T-helper 17 cell (primary cell): ENCODE measurements at regions not wholly inside any gene's neighbourhood (a gene's known extent, or its start where the extent isn't known, plus 50 kb on each side); places are given as distances from the start of the nearest gene placed in this dataset.

Source experiments
- ATAC-seq: fragments of 150-1000 bp; cut with Tn5 transposase; 2 replicates; pipeline ENCODE4 v1.10.0; 2021; ENCODE audit warnings: mild to moderate bottlenecking, moderate library complexity
- DNase-seq, 3 donors: peaks; one replicate each; pipeline versions ENCODE4 v3.0.0 to v3.0.0-alpha.2; 2020 to 2021
- H3K9me3 ChIP-seq: one replicate; pipeline ENCODE4 v1.7.0; 2013; ENCODE audit warnings: low read length, mild to moderate bottlenecking; ENCODE audit not compliant: control insufficient read depth, poor library complexity, severe bottlenecking
- H3K27ac Mint-ChIP-seq: one replicate; pipeline ENCODE4 v1.8.0; 2022; ENCODE audit warnings: mild to moderate bottlenecking, moderate library complexity, mixed read lengths
- H3K27me3 Mint-ChIP-seq: one replicate; pipeline ENCODE4 v1.8.0; 2022; ENCODE audit warnings: mixed read lengths
- H3K36me3 Mint-ChIP-seq: one replicate; pipeline ENCODE4 v1.8.0; 2022; ENCODE audit warnings: low read depth, mixed read lengths
- H3K4me1 Mint-ChIP-seq: one replicate; pipeline ENCODE4 v1.8.0; 2022; ENCODE audit warnings: mild to moderate bottlenecking, mixed read lengths
- H3K4me3 Mint-ChIP-seq: one replicate; pipeline ENCODE4 v1.8.0; 2022; ENCODE audit warnings: mild to moderate bottlenecking, moderate library complexity, mixed read lengths

DNA sequence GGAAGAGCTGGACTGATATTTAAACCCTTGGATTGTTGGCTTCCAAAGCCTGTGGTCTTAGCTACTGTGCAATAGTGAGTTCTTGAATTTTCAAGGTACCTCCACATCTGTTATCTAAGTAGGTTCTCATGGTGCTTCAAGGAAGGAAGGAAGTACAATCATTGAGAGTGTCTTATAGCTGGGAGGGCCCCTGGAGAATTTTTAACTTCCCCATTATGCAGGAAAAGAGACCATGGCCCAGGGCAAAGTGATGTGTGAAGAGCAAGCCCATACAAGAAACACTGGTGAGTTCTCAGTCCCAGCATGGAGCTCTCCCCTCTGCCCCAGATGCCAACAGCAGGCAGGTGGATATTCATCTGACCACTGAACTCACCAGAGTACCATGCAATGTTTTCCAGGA, 169.0 kb upstream of the IRX6 start:
- Mint-ChIP-seq H3K36me3 (no peaks in the 10 kb centered on the region), H3K4me1 (no peaks in the 10 kb centered on the region), H3K4me3 (no peak overlapping the region), H3K27me3 (peaks cover 8% of the 10 kb centered on the region), H3K27ac (no peak overlapping the region)
- no peak for ATAC-seq
- DNase-seq, result no peak
- H3K9me3 ChIP-seq, result no peaks in the 10 kb centered on the region

- H3K27ac Mint-ChIP-seq, result no peak overlapping the region
- ATAC-seq, result no peak
- no peaks in the 10 kb centered on the region for H3K9me3 ChIP-seq
- no peak overlapping the region for H3K4me3 Mint-ChIP-seq
- no peaks in the 10 kb centered on the region for H3K36me3 Mint-ChIP-seq
- H3K4me1 Mint-ChIP-seq, result no peaks in the 10 kb centered on the region
- peaks cover 8% of the 10 kb centered on the region for H3K27me3 Mint-ChIP-seq
- DNase-seq, result no peak
Observed at GRCh38 chr16:55155815-55156214, 168.2 kb upstream of the IRX6 start.

DNA sequence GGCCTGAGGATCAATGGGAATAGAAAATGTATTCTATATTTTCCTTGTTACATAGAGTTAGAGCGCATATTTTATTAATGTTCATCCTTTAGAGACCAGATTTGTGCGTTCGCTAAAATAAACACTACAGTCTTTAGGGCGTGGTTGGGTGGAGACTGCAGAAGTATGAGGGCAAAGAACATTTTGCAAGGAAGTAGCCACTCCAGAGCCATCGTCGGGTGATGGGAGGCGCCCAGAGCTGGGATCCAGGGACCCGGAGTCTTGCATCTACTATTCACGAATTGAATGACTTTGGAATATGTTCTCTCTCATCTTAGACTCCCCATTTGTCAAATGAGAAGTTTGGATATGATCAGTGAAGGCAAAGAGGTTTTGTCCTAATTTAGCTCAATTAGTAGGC, 154.2 kb upstream of the IRX6 start:
- Mint-ChIP-seq H3K36me3 (no peaks in the 10 kb centered on the region), H3K4me1 (no peaks in the 10 kb centered on the region), H3K4me3 (no peak overlapping the region), H3K27ac (no peak overlapping the region), H3K27me3 (peaks cover 5% of the 10 kb centered on the region)
- H3K9me3 ChIP-seq, result no peaks in the 10 kb centered on the region
- DNase-seq (no peak), ATAC-seq (no peak)

- no peaks in the 10 kb centered on the region for H3K4me1 Mint-ChIP-seq
- DNase-seq, result no peak
- H3K4me3 Mint-ChIP-seq, result no peak overlapping the region
- H3K36me3 Mint-ChIP-seq, result no peaks in the 10 kb centered on the region
- H3K9me3 ChIP-seq, result no peaks in the 10 kb centered on the region
- H3K27me3 Mint-ChIP-seq, result peaks cover 10% of the 10 kb centered on the region
- H3K27ac Mint-ChIP-seq, result no peak overlapping the region
- no peak for ATAC-seq
Observed at GRCh38 chr16:55171241-55171640, 152.8 kb upstream of the IRX6 start.

DNA sequence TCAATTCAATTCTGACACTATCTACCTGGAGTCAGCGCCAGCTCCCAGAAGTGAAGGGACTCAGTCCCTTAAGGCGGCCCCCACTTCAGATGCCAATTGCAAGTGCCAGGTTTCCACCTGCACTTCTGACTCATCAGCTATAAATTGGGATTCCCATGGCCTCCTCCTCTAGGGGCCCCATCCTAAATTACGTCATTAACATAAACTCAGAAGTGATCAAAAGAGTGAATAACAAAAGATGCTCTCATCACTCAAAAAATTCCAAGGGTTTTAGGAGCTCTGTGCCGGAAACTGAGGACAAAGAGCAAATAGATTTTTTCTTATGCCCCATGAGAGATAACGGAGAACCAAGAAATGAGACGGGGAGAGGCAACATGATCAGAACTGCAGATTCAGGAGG, 148.6 kb upstream of the IRX6 start:
- no peak overlapping the region for H3K27ac Mint-ChIP-seq
- H3K9me3 ChIP-seq, result no peaks in the 10 kb centered on the region

DNA sequence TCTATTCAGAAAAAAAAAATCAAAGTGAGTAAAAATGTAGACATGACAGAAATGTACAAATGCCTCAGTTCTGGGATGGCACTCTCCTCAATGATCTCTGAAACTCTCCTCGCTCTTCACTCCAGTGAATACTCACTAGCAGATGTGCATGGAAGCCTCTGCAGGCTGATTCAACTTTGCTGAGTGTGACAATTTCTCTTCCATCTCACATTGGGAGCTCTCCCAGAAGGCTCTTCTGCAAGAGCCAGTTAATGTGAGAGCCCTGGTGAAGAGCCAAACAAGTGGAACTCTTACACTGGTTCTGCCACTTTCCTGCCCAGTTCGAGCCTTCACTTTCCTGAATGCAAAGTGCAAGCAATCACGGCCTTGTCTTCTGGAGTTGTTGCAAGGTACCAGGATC, 147.1 kb upstream of the IRX6 start:
- H3K27ac Mint-ChIP-seq, result no peak overlapping the region

More for the DNA sequence above, 148.6 kb upstream of the IRX6 start:
- no peak overlapping the region for H3K4me3 Mint-ChIP-seq
- peaks cover 6% of the 10 kb centered on the region for H3K27me3 Mint-ChIP-seq
- no peak for DNase-seq
- no peaks in the 10 kb centered on the region for H3K4me1 Mint-ChIP-seq
- no peaks in the 10 kb centered on the region for H3K36me3 Mint-ChIP-seq
- no peak for ATAC-seq

DNA sequence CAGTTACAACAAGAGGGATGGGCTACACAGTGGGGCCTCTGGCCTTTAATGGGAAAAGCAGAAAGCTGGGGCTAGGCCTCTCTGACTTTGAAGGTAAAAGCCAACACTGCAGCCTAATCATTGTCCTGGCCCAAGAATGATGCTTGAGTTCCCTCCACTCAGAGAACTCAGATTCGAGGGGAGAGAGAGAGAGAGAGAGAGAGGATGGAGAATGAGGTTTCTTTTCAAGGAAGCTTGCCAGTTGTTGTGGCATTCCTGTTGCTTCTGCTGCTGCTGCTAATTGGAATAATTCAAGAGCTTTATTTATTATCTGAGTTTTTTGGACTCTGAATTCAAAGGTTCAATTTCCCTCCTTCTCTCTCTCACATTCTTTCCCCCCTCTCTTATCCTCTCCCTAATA, 144.6 kb upstream of the IRX6 start:
- Mint-ChIP-seq H3K4me3 (no peak overlapping the region), H3K36me3 (no peaks in the 10 kb centered on the region), H3K27ac (no peak overlapping the region), H3K4me1 (no peaks in the 10 kb centered on the region), H3K27me3 (peaks cover 10% of the 10 kb centered on the region)
- no peaks in the 10 kb centered on the region for H3K9me3 ChIP-seq
- ATAC-seq (no peak), DNase-seq (no peak)

More for the DNA sequence above, 147.1 kb upstream of the IRX6 start:
- no peak overlapping the region for H3K4me3 Mint-ChIP-seq
- peaks cover 6% of the 10 kb centered on the region for H3K27me3 Mint-ChIP-seq
- DNase-seq, result no peak
- ATAC-seq, result no peak
- H3K4me1 Mint-ChIP-seq, result no peaks in the 10 kb centered on the region
- H3K36me3 Mint-ChIP-seq, result no peaks in the 10 kb centered on the region
- H3K9me3 ChIP-seq, result no peaks in the 10 kb centered on the region

GRCh38 chr16:55179852-55180585, 144.0 kb upstream of the IRX6 start:
- Mint-ChIP-seq H3K4me3 (no peak overlapping the region), H3K36me3 (no peaks in the 10 kb centered on the region)

DNA sequence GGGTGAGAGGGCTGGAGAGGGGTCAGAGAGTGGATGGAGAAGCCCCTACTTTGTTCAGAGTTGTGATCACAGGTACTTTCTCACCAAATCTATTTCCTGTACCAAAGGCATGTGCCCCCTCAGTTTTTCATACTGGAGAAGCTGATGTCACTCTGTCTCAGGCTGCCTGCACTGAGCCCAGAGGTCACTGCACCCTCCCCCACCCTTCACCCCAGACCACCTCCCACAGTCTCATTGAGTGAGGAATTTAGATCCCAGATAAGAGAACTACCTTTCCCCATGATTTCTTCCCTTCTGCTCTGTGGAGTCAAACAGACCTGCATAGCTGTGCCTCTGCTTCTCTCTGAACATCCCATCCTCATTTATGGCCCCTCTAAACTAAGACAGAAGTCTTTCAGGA, 140.0 kb upstream of the IRX6 start:
- H3K9me3 ChIP-seq, result no peaks in the 10 kb centered on the region
- no peak for DNase-seq
- no peak overlapping the region for H3K27ac Mint-ChIP-seq
- ATAC-seq, result no peak
- H3K36me3 Mint-ChIP-seq, result no peaks in the 10 kb centered on the region
- H3K4me1 Mint-ChIP-seq, result no peaks in the 10 kb centered on the region
- no peak overlapping the region for H3K4me3 Mint-ChIP-seq
- peaks cover 16% of the 10 kb centered on the region for H3K27me3 Mint-ChIP-seq

More at GRCh38 chr16:55179852-55180585, 144.0 kb upstream of the IRX6 start:
- no peak for ATAC-seq
- peaks cover 14% of the 10 kb centered on the region for H3K27me3 Mint-ChIP-seq
- no peak overlapping the region for H3K27ac Mint-ChIP-seq
- no peaks in the 10 kb centered on the region for H3K4me1 Mint-ChIP-seq
- no peaks in the 10 kb centered on the region for H3K9me3 ChIP-seq
- no peak for DNase-seq

DNA sequence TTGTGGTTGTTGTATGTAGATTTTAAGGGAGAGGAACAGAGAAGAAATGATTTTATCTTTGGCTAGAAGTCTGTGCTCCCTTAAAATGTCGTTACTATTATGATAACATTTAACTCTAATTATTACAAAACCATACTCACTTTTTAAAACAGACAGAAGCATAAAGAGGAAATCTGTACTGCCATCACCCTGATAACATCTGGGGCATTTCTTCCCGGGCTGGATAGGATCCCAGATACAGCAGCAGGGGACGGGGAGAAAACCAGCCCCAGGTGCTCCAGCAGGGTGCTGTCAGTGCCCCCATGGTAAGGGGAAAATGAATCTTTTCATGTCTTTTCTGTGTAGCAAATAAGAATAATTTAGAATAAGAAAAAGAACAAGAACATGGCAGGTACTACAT, 139.4 kb upstream of the IRX6 start:
- H3K4me1 Mint-ChIP-seq, result no peaks in the 10 kb centered on the region
- no peaks in the 10 kb centered on the region for H3K9me3 ChIP-seq
- no peak overlapping the region for H3K4me3 Mint-ChIP-seq
- H3K27me3 Mint-ChIP-seq, result peaks cover 20% of the 10 kb centered on the region
- no peak overlapping the region for H3K27ac Mint-ChIP-seq
- H3K36me3 Mint-ChIP-seq, result no peaks in the 10 kb centered on the region
- DNase-seq (no peak), ATAC-seq (no peak)

GRCh38 chr16:55189224-55189623, 134.8 kb upstream of the IRX6 start:
- no peaks in the 10 kb centered on the region for H3K36me3 Mint-ChIP-seq

GRCh38 chr16:55189682-55190636, 134.0 kb upstream of the IRX6 start:
- no peaks in the 10 kb centered on the region for H3K4me1 Mint-ChIP-seq
- H3K27ac Mint-ChIP-seq, result no peak overlapping the region
- H3K9me3 ChIP-seq, result no peaks in the 10 kb centered on the region
- ATAC-seq (no peak), DNase-seq (no peak)
- H3K36me3 Mint-ChIP-seq, result no peaks in the 10 kb centered on the region
- H3K4me3 Mint-ChIP-seq, result no peak overlapping the region
- H3K27me3 Mint-ChIP-seq, result peaks cover 21% of the 10 kb centered on the region

More at GRCh38 chr16:55189224-55189623, 134.8 kb upstream of the IRX6 start:
- no peaks in the 10 kb centered on the region for H3K9me3 ChIP-seq
- H3K27ac Mint-ChIP-seq, result no peak overlapping the region
- no peak for ATAC-seq
- no peak for DNase-seq
- H3K4me1 Mint-ChIP-seq, result no peaks in the 10 kb centered on the region
- no peak overlapping the region for H3K4me3 Mint-ChIP-seq
- peaks cover 27% of the 10 kb centered on the region for H3K27me3 Mint-ChIP-seq

- Mint-ChIP-seq H3K4me1 (no peaks in the 10 kb centered on the region), H3K27ac (no peak overlapping the region), H3K27me3 (peaks cover 13% of the 10 kb centered on the region), H3K36me3 (no peaks in the 10 kb centered on the region), H3K4me3 (no peak overlapping the region)
- DNase-seq (no peak), ATAC-seq (no peak)
- no peaks in the 10 kb centered on the region for H3K9me3 ChIP-seq
Observed at GRCh38 chr16:55192734-55193133, 131.3 kb upstream of the IRX6 start.
